DOHH2 (cell line): ENCODE measurements at regions not wholly inside any gene's neighbourhood (a gene's known extent, or its start where the extent isn't known, plus 50 kb on each side); places are given as distances from the start of the nearest gene placed in this dataset.

Experiments
- H3F3A ChIP-seq: fragments of 200-600 bp; sonication (generic), shearing (Covaris generic); 2 replicates; pipeline ENCODE4 v1.6.0; 2016; ENCODE audit warnings: antibody characterized with exemption, mild to moderate bottlenecking; ENCODE audit not compliant: control insufficient read depth, insufficient read depth
- H3K27ac ChIP-seq: fragments of 200-600 bp; sonication (generic); 2 replicates; pipeline ENCODE4 v1.5.1; 2014; ENCODE audit warnings: low read depth, mild to moderate bottlenecking, low read length, moderate library complexity
- H3K27me3 ChIP-seq: fragments of 200-600 bp; sonication (generic); 2 replicates; pipeline ENCODE4 v1.6.1; 2014; ENCODE audit warnings: mild to moderate bottlenecking, low read length, mixed read lengths; ENCODE audit not compliant: control insufficient read depth
- H3K36me3 ChIP-seq: fragments of 200-600 bp; sonication (generic); 2 replicates; pipeline ENCODE4 v1.6.1; 2014; ENCODE audit warnings: mild to moderate bottlenecking, low read length, moderate library complexity, mixed read lengths; ENCODE audit not compliant: control insufficient read depth
- H3K4me1 ChIP-seq: fragments of 200-600 bp; sonication (generic); 2 replicates; pipeline ENCODE4 v1.6.1; 2014; ENCODE audit warnings: mild to moderate bottlenecking, low read length, mixed read lengths; ENCODE audit not compliant: control insufficient read depth
- H3K4me2 ChIP-seq: fragments of 200-600 bp; sonication (generic); 2 replicates; pipeline ENCODE4 v1.6.0; 2014; ENCODE audit warnings: mild to moderate bottlenecking, low read length, moderate library complexity
- H3K4me3 ChIP-seq: fragments of 200-600 bp; sonication (generic); 2 replicates; pipeline ENCODE4 v1.5.1; 2014; ENCODE audit warnings: mild to moderate bottlenecking, low read length, mixed read lengths
- H3K79me2 ChIP-seq: fragments of 200-600 bp; sonication (generic); 2 replicates; pipeline ENCODE4 v1.6.1; 2014; ENCODE audit warnings: mild to moderate bottlenecking, low read length, mixed read lengths; ENCODE audit not compliant: control insufficient read depth
- H3K9me2 ChIP-seq: fragments of 200-600 bp; sonication (generic); replicated peaks from 2 replicates; pipeline ENCODE4 v1.6.1; 2014; ENCODE audit warnings: mild to moderate bottlenecking, low read length, mixed read lengths; ENCODE audit not compliant: control insufficient read depth
- H3K9me3 ChIP-seq: fragments of 200-600 bp; sonication (generic); 2 replicates; pipeline ENCODE4 v1.6.1; 2014; ENCODE audit warnings: antibody characterized with exemption, low read length, mixed read lengths; ENCODE audit not compliant: control insufficient read depth, insufficient read depth
- H4K20me1 ChIP-seq: fragments of 200-600 bp; sonication (generic); 2 replicates; pipeline ENCODE4 v1.6.0; 2014; ENCODE audit warnings: low read depth, mild to moderate bottlenecking, antibody characterized with exemption, low read length, moderate library complexity; ENCODE audit not compliant: control insufficient read depth, insufficient read depth
- EZH2phosphoT487 ChIP-seq: fragments of 200-600 bp; sonication (generic); IDR thresholded peaks from 2 replicates; pipeline ENCODE4 v1.6.1; 2017; ENCODE audit warnings: borderline replicate concordance, mild to moderate bottlenecking, antibody characterized with exemption, low read length, moderate library complexity, mixed read lengths
- TF ChIP-seq, protein P1 (sequence below): fragments of 200-600 bp; sonication (generic); IDR thresholded peaks from one replicate; pipeline ENCODE4 v1.5.1; 2014; ENCODE audit warnings: antibody characterized with exemption, mild to moderate bottlenecking, low read depth, low read length; ENCODE audit not compliant: poor library complexity, severe bottlenecking

DNA sequence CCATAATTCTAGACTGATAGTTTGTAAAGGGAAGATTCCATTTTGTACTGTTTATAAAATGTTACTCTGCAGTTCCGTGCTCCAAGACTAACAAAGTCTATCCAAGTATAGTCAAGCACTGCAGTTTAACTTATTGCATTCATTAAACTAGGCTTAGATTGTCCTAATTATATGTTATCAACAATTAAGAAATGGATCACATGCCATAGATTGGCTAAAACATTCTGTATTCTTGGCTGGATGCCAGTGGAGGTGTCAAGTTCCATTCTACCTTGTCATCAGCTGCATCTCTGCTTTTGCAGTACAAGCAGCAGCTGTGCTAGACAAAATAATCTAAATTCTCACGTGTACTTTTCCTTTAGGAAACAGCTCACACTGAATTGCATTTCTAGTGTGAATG lies 69.4 kb upstream of the MEF2C start:
- Histone ChIP-seq H3K4me2 (peak overlapping the region; percentile 56), H3K36me3 (no peaks in the 10 kb centered on the region), H3F3A (no peaks in the 10 kb centered on the region), H3K79me2 (no peaks in the 10 kb centered on the region), H4K20me1 (no peaks in the 10 kb centered on the region), H3K4me1 (peaks cover 23% of the 10 kb centered on the region), H3K4me3 (peak overlapping the region; percentile 45), H3K9me2 (no peaks in the 10 kb centered on the region), H3K27ac (no peak overlapping the region), H3K9me3 (no peaks in the 10 kb centered on the region), H3K27me3 (no peaks in the 10 kb centered on the region)
- no peak for TF ChIP-seq EZH2phosphoT487
- TF ChIP-seq, protein P1, sequence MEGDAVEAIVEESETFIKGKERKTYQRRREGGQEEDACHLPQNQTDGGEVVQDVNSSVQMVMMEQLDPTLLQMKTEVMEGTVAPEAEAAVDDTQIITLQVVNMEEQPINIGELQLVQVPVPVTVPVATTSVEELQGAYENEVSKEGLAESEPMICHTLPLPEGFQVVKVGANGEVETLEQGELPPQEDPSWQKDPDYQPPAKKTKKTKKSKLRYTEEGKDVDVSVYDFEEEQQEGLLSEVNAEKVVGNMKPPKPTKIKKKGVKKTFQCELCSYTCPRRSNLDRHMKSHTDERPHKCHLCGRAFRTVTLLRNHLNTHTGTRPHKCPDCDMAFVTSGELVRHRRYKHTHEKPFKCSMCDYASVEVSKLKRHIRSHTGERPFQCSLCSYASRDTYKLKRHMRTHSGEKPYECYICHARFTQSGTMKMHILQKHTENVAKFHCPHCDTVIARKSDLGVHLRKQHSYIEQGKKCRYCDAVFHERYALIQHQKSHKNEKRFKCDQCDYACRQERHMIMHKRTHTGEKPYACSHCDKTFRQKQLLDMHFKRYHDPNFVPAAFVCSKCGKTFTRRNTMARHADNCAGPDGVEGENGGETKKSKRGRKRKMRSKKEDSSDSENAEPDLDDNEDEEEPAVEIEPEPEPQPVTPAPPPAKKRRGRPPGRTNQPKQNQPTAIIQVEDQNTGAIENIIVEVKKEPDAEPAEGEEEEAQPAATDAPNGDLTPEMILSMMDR = no peak

GRCh38 chr5:88951457-88951856 lies 68.5 kb upstream of the MEF2C start:
- Histone ChIP-seq H3F3A (no peaks in the 10 kb centered on the region), H3K9me3 (no peaks in the 10 kb centered on the region), H3K27me3 (no peaks in the 10 kb centered on the region), H3K4me3 (no peak overlapping the region), H3K9me2 (no peaks in the 10 kb centered on the region), H3K4me2 (no peak overlapping the region), H3K27ac (no peak overlapping the region), H3K4me1 (peaks cover 23% of the 10 kb centered on the region), H3K36me3 (no peaks in the 10 kb centered on the region), H4K20me1 (no peaks in the 10 kb centered on the region), H3K79me2 (no peaks in the 10 kb centered on the region)
- TF ChIP-seq EZH2phosphoT487 = no peak
- TF ChIP-seq, protein P1 = no peak

DNA sequence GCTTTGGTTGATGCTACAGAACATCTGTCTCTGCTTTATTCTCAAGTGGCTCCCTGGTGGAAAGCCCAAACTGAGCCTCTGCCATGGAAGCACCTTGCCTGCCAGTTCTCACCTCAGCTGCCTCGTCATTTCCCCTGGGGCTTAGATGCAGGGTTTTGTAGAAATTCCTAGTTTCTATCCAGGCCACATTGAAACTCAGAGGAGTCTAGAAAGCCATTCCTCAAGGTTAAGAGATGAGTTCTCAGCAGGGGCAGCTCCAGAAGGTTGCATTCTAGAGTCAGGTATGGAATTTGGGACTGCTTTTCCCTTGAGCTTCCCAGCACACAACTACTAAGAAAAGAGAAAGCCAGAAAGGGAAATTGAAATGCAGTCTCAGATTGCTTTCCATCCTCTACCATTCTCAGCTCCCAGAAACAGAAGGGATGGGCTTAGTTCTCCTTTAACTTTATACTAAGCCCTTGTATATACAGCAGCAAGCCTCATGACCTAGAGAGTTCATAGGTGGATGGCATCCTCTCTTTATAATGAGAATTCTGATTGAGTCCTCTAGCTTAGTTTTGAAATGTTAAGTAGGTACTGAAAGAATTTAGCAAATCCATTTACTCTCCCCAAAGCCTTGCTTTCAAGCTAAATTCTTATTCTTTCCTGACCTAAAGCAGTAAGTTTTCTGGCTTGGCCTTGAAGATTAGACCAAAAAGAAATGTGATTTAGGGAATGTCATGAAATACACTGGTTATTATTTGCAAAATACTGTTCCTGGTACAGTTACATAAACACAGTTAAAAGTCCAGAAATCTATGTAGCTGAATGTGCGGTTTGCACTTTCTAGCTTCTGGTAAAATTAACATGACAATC lies 66.0 kb upstream of the MEF2C start:
- TF ChIP-seq, protein P1 = no peak
- no peak for TF ChIP-seq EZH2phosphoT487
- H3F3A ChIP-seq = no peaks in the 10 kb centered on the region
- H3K9me2 ChIP-seq = no peaks in the 10 kb centered on the region
- no peaks in the 10 kb centered on the region for H4K20me1 ChIP-seq
- H3K27ac ChIP-seq = no peak overlapping the region
- H3K9me3 ChIP-seq = no peaks in the 10 kb centered on the region
- no peaks in the 10 kb centered on the region for H3K79me2 ChIP-seq
- H3K27me3 ChIP-seq = no peaks in the 10 kb centered on the region
- no peaks in the 10 kb centered on the region for H3K36me3 ChIP-seq
- no peak overlapping the region for H3K4me3 ChIP-seq
- no peak overlapping the region for H3K4me2 ChIP-seq
- peaks cover 22% of the 10 kb centered on the region for H3K4me1 ChIP-seq
